Epithelial cell of proximal tubule (primary cell): ENCODE measurements at regions not wholly inside any gene's neighbourhood (a gene's known extent, or its start where the extent isn't known, plus 50 kb on each side); places are given as distances from the start of the nearest gene placed in this dataset.

ENCODE experiments used
- DNase-seq: peaks from one replicate; pipeline ENCODE4 v3.0.0-alpha.2; 2011; ENCODE audit warnings: low read depth
- H3K4me3 ChIP-seq: 2 replicates; pipeline ENCODE4 v1.5.1; 2011; ENCODE audit warnings: low read depth, mild to moderate bottlenecking, low read length
- TF ChIP-seq, protein P1 (sequence below): conservative IDR thresholded peaks from 2 replicates; pipeline ENCODE4 v1.5.1; 2012; ENCODE audit warnings: low read depth, mild to moderate bottlenecking, low read length

DNA sequence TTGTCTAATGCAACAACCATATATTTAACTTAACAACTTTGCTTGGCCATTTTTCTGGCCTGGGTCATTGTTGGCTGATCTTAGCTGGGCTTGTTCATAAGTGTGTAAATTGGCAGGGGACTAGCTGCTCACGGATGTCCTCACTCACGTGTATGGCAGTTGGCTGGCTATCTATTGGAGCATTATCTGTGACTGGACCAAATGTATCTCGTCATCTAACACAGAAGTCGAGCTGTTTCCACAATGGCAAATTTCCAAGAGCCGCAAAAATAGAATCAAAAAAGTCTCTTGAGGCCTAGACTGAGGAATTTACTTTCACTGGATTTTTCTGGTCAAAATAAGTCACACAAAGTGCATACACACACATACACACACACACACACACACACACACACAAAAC, 893.3 kb downstream of the FAM181B start:
- H3K4me3 ChIP-seq, result no peak overlapping the region
- TF ChIP-seq, protein P1, sequence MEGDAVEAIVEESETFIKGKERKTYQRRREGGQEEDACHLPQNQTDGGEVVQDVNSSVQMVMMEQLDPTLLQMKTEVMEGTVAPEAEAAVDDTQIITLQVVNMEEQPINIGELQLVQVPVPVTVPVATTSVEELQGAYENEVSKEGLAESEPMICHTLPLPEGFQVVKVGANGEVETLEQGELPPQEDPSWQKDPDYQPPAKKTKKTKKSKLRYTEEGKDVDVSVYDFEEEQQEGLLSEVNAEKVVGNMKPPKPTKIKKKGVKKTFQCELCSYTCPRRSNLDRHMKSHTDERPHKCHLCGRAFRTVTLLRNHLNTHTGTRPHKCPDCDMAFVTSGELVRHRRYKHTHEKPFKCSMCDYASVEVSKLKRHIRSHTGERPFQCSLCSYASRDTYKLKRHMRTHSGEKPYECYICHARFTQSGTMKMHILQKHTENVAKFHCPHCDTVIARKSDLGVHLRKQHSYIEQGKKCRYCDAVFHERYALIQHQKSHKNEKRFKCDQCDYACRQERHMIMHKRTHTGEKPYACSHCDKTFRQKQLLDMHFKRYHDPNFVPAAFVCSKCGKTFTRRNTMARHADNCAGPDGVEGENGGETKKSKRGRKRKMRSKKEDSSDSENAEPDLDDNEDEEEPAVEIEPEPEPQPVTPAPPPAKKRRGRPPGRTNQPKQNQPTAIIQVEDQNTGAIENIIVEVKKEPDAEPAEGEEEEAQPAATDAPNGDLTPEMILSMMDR, result no peak
- no peak for DNase-seq

GRCh38 chr11:81839976-81840375, 893.7 kb downstream of the FAM181B start:
- TF ChIP-seq, protein P1, result no peak
- DNase-seq, result no peak

GRCh38 chr11:81839016-81839415, 894.6 kb downstream of the FAM181B start:
- DNase-seq, result no peak
- TF ChIP-seq, protein P1, result no peak
- no peak overlapping the region for H3K4me3 ChIP-seq

More at GRCh38 chr11:81839976-81840375, 893.7 kb downstream of the FAM181B start:
- H3K4me3 ChIP-seq, result no peak overlapping the region

DNA sequence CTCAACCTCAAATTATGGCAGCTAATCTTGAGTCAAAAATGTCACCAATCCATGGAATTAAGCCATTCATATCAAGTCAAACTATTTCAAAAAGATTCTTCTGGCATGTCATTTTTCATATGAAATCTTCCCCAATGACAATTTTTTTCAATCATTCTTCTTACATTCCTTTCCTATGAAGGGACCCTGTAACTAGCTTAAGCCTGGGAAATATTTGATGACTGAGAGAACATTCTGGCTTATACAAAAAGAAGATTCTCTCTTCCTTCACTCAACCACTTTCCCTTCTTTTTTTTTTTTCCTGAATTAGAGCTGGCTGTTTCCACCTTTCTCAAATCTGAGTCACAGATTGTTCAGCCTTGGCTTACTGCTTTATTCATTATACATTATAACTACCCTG, 903.7 kb downstream of the FAM181B start:
- no peak overlapping the region for H3K4me3 ChIP-seq
- no peak for DNase-seq
- TF ChIP-seq, protein P1, result no peak

GRCh38 chr11:81825346-81825745, 908.3 kb downstream of the FAM181B start:
- TF ChIP-seq, protein P1, result no peak
- DNase-seq, result no peak
- no peak overlapping the region for H3K4me3 ChIP-seq

GRCh38 chr11:81819462-81819861, 914.2 kb downstream of the FAM181B start:
- no peak for DNase-seq
- H3K4me3 ChIP-seq, result no peak overlapping the region
- TF ChIP-seq, protein P1, result no peak

DNA sequence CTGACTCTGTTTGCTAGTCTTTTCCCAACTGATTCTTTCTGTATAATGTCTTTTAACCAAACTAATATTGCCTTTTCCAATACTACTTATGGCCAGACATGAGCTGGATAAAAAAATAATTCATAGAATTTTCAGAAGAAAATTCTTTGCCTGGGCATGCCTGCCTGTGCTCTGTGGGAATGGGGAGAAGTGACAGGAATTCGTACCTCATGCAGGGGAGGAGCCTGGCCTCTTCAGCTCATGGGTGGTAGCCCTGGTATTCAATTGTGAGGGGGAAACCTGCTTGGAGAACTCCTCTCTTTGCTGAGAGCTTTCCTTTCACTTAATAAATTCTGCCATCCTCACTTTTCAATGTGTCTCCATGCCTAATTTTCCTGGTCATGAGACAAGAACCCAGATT, 928.8 kb downstream of the FAM181B start:
- H3K4me3 ChIP-seq, result no peak overlapping the region
- DNase-seq, result no peak
- TF ChIP-seq, protein P1, result no peak
